CD14-positive monocyte (primary cell): ENCODE measurements at regions not wholly inside any gene's neighbourhood (a gene's known extent, or its start where the extent isn't known, plus 50 kb on each side); places are given as distances from the start of the nearest gene placed in this dataset.
A peak's percentile ranks its signal among the peaks of the same experiment; 100 is the strongest.

Experiments used
- DNase-seq, 3 donors: peaks; one replicate each; pipeline ENCODE4 v3.0.0-alpha.2; 2011 to 2022
- H2AFZ ChIP-seq: 2 replicates; pipeline ENCODE4 v1.6.0; 2012; ENCODE audit warnings: mild to moderate bottlenecking, low read depth, low read length, inconsistent platforms; ENCODE audit not compliant: insufficient read depth, poor library complexity, severe bottlenecking
- H3K27ac ChIP-seq, 2 donors: 1 replicate in 1 of 2; 2 replicates in 1 of 2; pipeline ENCODE4 v1.5.1; 2012 to 2013; ENCODE audit warnings: low read length in 2 of 2, control low read depth in 1 of 2, inconsistent platforms in 1 of 2, low read depth in 1 of 2, mild to moderate bottlenecking in 1 of 2
- H3K27me3 ChIP-seq, 2 donors: one replicate each; pipeline versions ENCODE4 v1.6.0 to v1.6.1; 2011 to 2013; ENCODE audit warnings: low read length in 2 of 2; ENCODE audit not compliant: control insufficient read depth in 2 of 2, insufficient read depth in 2 of 2
- H3K36me3 ChIP-seq, 2 donors: replicated peaks in 1 of 2; 1 replicate in 1 of 2; 2 replicates in 1 of 2; pipeline versions ENCODE4 v1.5.1 to v1.6.1; 2012 to 2013; ENCODE audit warnings: low read length in 2 of 2, control low read depth in 1 of 2, inconsistent platforms in 1 of 2, mild to moderate bottlenecking in 1 of 2; ENCODE audit not compliant: insufficient read depth in 2 of 2, control insufficient read depth in 1 of 2
- H3K4me1 ChIP-seq, 2 donors: 1 replicate in 1 of 2; 2 replicates in 1 of 2; pipeline versions ENCODE4 v1.5.1 to v1.6.1; 2012 to 2013; ENCODE audit warnings: low read length in 2 of 2, control low read depth in 1 of 2, inconsistent platforms in 1 of 2, mild to moderate bottlenecking in 1 of 2, moderate library complexity in 1 of 2; ENCODE audit not compliant: insufficient read depth in 2 of 2, control insufficient read depth in 1 of 2
- H3K4me2 ChIP-seq: replicated peaks from 2 replicates; pipeline ENCODE3; 2012; ENCODE audit warnings: low read length, moderate library complexity, mild to moderate bottlenecking; ENCODE audit not compliant: poor library complexity, severe bottlenecking; ENCODE audit errors: extremely low read depth
- H3K4me3 ChIP-seq, 3 experiments: fragments of 200-600 bp in 1 of 3; sonication (generic) in 1 of 3; replicated peaks in 1 of 3; 1 replicate in 2 of 3; 2 replicates in 1 of 3; pipeline ENCODE4 v1.5.1; 2011 to 2013; ENCODE audit warnings: low read length in 3 of 3, mild to moderate bottlenecking in 3 of 3, control low read depth in 2 of 3, low read depth in 2 of 3, inconsistent platforms in 1 of 3, moderate library complexity in 1 of 3
- H3K79me2 ChIP-seq: 2 replicates; pipeline ENCODE4 v1.6.0; 2012; ENCODE audit warnings: mild to moderate bottlenecking, control low read depth, inconsistent platforms, low read length, moderate library complexity; ENCODE audit not compliant: insufficient read depth
- H3K9ac ChIP-seq: 2 replicates; pipeline ENCODE4 v1.6.0; 2017; ENCODE audit warnings: low read length, mild to moderate bottlenecking; ENCODE audit not compliant: insufficient read depth, poor library complexity, severe bottlenecking
- H3K9me3 ChIP-seq, 2 donors: replicated peaks in 1 of 2; 1 replicate in 1 of 2; 2 replicates in 1 of 2; pipeline versions ENCODE4 v1.5.1 to v1.6.1; 2012 to 2013; ENCODE audit warnings: low read length in 2 of 2, control low read depth in 1 of 2; ENCODE audit not compliant: control insufficient read depth in 1 of 2, insufficient read depth in 1 of 2
- H4K20me1 ChIP-seq: 2 replicates; pipeline ENCODE4 v1.6.0; 2012; ENCODE audit warnings: mild to moderate bottlenecking, low read length, control low read depth, moderate library complexity; ENCODE audit not compliant: insufficient read depth
- H3K27ac Mint-ChIP-seq, 7 donors: one replicate each; pipeline ENCODE4 v1.8.0; 2020; ENCODE audit warnings: mild to moderate bottlenecking in 7 of 7, mixed read lengths in 7 of 7, moderate library complexity in 6 of 7, inconsistent platforms in 2 of 7
- H3K27me3 Mint-ChIP-seq, 3 donors: one replicate each; pipeline ENCODE4 v1.8.0; 2021 to 2022; ENCODE audit warnings: low read depth in 3 of 3, mild to moderate bottlenecking in 3 of 3, mixed read lengths in 3 of 3, moderate library complexity in 3 of 3, inconsistent platforms in 1 of 3
- H3K36me3 Mint-ChIP-seq, 2 donors: one replicate each; pipeline ENCODE4 v1.8.0; 2020; ENCODE audit warnings: mixed read lengths in 2 of 2, inconsistent platforms in 1 of 2, mild to moderate bottlenecking in 1 of 2
- H3K4me1 Mint-ChIP-seq: one replicate; pipeline ENCODE4 v1.8.0; 2020; ENCODE audit warnings: mild to moderate bottlenecking, mixed read lengths
- H3K4me3 Mint-ChIP-seq, 2 donors: one replicate each; pipeline ENCODE4 v1.8.0; 2020; ENCODE audit warnings: mild to moderate bottlenecking in 2 of 2, mixed read lengths in 2 of 2, moderate library complexity in 1 of 2
- H3K9me3 Mint-ChIP-seq, 7 donors: one replicate each; pipeline ENCODE4 v1.8.0; 2020 to 2022; ENCODE audit warnings: mixed read lengths in 7 of 7, mild to moderate bottlenecking in 6 of 7, moderate library complexity in 6 of 7, inconsistent platforms in 2 of 7
- CTCF ChIP-seq: fragments of 200-600 bp; IDR thresholded peaks from one replicate; pipeline ENCODE4 v1.8.0; 2022; ENCODE audit warnings: antibody characterized with exemption, mild to moderate bottlenecking
- WGBS: methylation state at CpG from one replicate; pipeline ENCODE4 v1.1.5; 2013; ENCODE audit warnings: missing lambda C conversion rate; ENCODE audit not compliant: insufficient coverage; 5-methylcytosine and 5-hydroxymethylcytosine counted together
- intact Hi-C, 2 donors: fragments of 100-400 bp; cut with micrococcal nuclease; formaldehyde crosslinking; loops; one replicate each; pipeline versions ENCODE4 v1.15.0 to v1.15.1; 2023

- H3K79me2 ChIP-seq = no peaks in the 10 kb centered on the region
- Mint-ChIP-seq H3K27me3 (peaks cover 14 to 36% (median 16%) of the 10 kb centered on the region in 3 donors), H3K27ac (no peak overlapping the region), H3K4me3 (no peak overlapping the region), H3K36me3 (no peaks in the 10 kb centered on the region), H3K9me3 (no peaks in the 10 kb centered on the region), H3K4me1 (no peaks in the 10 kb centered on the region)
- no peaks in the 10 kb centered on the region for H3K4me1 ChIP-seq
- H3K4me3 ChIP-seq = no peak overlapping the region
- H3K9me3 ChIP-seq = no peaks in the 10 kb centered on the region
- H3K36me3 ChIP-seq = no peaks in the 10 kb centered on the region
- H3K27me3 ChIP-seq = peaks cover 11 to 17% of the 10 kb centered on the region in 2 donors
- no peak for TF ChIP-seq CTCF
- H4K20me1 ChIP-seq = no peaks in the 10 kb centered on the region
- no peak overlapping the region for H3K4me2 ChIP-seq
- no peak for DNase-seq
- H3K27ac ChIP-seq = no peak overlapping the region
- H3K9ac ChIP-seq = no peak overlapping the region
- 94% methylated on average over 10 of the region's 14 CpGs for WGBS
- H2AFZ ChIP-seq = no peak overlapping the region
- intact Hi-C loops = no loop called here
Observed at GRCh38 chr15:31537770-31538592, 211.3 kb downstream of the KLF13 start.

- no peak for TF ChIP-seq CTCF
- Histone ChIP-seq H3K79me2 (no peaks in the 10 kb centered on the region), H3K4me1 (no peaks in the 10 kb centered on the region), H3K27me3 (peaks cover 19 to 20% of the 10 kb centered on the region in 2 donors), H2AFZ (no peak overlapping the region), H4K20me1 (no peaks in the 10 kb centered on the region), H3K9ac (no peak overlapping the region), H3K27ac (no peak overlapping the region), H3K4me3 (no peak overlapping the region), H3K9me3 (no peaks in the 10 kb centered on the region), H3K36me3 (no peaks in the 10 kb centered on the region), H3K4me2 (no peak overlapping the region)
- peak overlapping the region in 1 of 7 donors; percentile 37 for H3K27ac Mint-ChIP-seq
- H3K9me3 Mint-ChIP-seq = no peaks in the 10 kb centered on the region
- no peaks in the 10 kb centered on the region for H3K36me3 Mint-ChIP-seq
- H3K4me1 Mint-ChIP-seq = no peaks in the 10 kb centered on the region
- no peak for DNase-seq
- H3K27me3 Mint-ChIP-seq = peaks cover 17 to 49% (median 19%) of the 10 kb centered on the region in 3 donors
- intact Hi-C loops = no loop called here
- no CpG with 5 or more reads among the region's 2 CpGs for WGBS
- H3K4me3 Mint-ChIP-seq = no peak overlapping the region
Observed at GRCh38 chr15:31540633-31541032, 214.0 kb downstream of the KLF13 start.
